Caki2 (cell line): ENCODE measurements at regions not wholly inside any gene's neighbourhood (a gene's known extent, or its start where the extent isn't known, plus 50 kb on each side); places are given as distances from the start of the nearest gene placed in this dataset.
A peak's percentile ranks its signal among the peaks of the same experiment; 100 is the strongest.
"Not testable (repeated sequence)": the region's sequence is repeated elsewhere in the genome, so short reads cannot be mapped to it uniquely, and the experiment has no call there.

Experiments used
- DNase-seq: peaks from one replicate; pipeline ENCODE4 v3.0.0-alpha.2; 2015; ENCODE audit warnings: low read depth
- in situ Hi-C: cut with HindIII; loops from 2 replicates; pipeline ENCODE4 v1.10.0; 2016; ENCODE audit warnings: low sequenced_read_pairs, low pct_unique_long_range_greater_than_20kb, mixed read lengths

- DNase-seq, in situ Hi-C loops: not testable (repeated sequence)
Measured at GRCh38 chr3:125886006-125886405, 83.0 kb upstream of the ROPN1B start.

DNA sequence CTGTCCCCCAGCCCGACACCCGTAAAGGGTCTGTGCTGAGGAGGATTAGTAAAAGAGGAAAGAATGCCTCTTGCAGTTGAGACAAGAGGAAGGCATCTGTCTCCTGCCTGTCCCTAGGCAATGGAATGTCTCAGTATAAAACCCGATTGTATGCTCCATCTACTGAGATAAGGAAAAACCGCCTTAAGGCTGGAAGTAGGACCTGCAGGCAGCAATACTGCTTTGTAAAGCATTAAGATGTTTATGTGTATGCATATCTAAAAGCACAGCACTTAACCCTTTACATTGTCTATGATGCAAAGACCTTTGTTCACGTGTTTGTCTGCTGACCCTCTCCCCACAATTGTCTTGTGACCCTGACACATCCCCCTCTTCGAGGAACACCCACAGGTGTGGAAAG, 69.8 kb upstream of the ROPN1B start:
- in situ Hi-C loops, DNase-seq: not testable (repeated sequence)

GRCh38 chr3:125901473-125901872, 67.5 kb upstream of the ROPN1B start:
- in situ Hi-C loops, DNase-seq: not testable (repeated sequence)

- DNase-seq, in situ Hi-C loops: not testable (repeated sequence)
Measured at GRCh38 chr3:125903780-125904455, 65.1 kb upstream of the ROPN1B start.

DNA sequence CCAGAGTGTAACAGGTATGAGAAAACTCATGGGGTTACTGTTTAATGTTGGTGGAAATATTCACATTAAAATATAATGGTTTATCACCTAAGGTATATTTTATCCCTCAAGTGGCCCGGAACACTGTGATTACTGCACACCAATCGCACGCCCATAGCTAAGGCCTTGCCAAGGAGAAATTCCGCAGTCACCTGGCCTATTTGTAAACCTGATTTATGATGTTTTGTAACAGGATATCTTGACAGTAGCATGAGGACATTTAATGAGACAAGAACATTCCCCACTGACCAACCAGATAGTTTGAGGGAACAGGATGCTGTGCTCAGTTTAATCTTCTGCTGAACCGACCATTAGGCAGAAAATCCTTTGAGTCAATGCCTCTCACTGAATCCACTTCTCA, 61.7 kb upstream of the ROPN1B start:
- in situ Hi-C loops, DNase-seq: not testable (repeated sequence)

- DNase-seq, in situ Hi-C loops: not testable (repeated sequence)
Measured at GRCh38 chr3:125910851-125911250, 58.1 kb upstream of the ROPN1B start.

GRCh38 chr3:125914608-125915436, 54.2 kb upstream of the ROPN1B start:
- in situ Hi-C loops, DNase-seq: not testable (repeated sequence)

GRCh38 chr3:125915437-125915787, 53.6 kb upstream of the ROPN1B start:
- peak; percentile 36 for DNase-seq
- in situ Hi-C loops = not testable (repeated sequence)

GRCh38 chr3:125915792-125916375, 53.1 kb upstream of the ROPN1B start:
- in situ Hi-C loops = not testable (repeated sequence)
- DNase-seq = peak; percentile 97

- peak; percentile 79 for DNase-seq
- in situ Hi-C loops = no loop called here
Measured at GRCh38 chr3:125916376-125916978, 52.5 kb upstream of the ROPN1B start.

DNA sequence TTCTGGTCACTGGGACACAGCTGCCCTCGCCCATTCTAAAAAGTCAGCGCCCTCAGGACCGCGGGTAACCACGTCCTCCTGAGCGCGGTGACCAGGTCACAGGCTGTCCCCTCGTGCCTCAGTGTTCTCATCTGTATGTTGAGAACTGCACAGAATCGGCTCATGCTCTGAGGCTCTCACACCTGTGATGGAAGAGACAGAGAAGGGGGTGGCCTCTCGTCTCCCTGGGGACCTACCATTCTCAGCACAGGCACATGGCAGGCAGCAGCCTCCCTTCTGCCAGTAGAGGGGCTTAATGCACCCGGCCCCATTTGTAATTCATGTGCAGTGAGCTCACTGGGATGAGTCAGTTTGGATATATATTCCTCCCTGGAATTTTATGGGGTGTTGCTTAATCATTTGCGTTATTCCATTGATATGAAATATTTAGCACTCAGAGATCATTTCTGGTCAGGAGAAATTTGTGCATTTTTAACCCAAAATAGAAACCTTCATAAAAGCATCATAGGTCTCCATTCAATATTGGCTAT, 51.9 kb upstream of the ROPN1B start:
- DNase-seq = peak; percentile 51
- in situ Hi-C loops = not testable (repeated sequence)

- DNase-seq, in situ Hi-C loops: not testable (repeated sequence)
Measured at GRCh38 chr3:125918024-125918423, 51.0 kb upstream of the ROPN1B start.

GRCh38 chr3:125918451-125918850, 50.5 kb upstream of the ROPN1B start:
- in situ Hi-C loops, DNase-seq: not testable (repeated sequence)

GRCh38 chr3:125918866-125919265, 50.1 kb upstream of the ROPN1B start:
- in situ Hi-C loops, DNase-seq: not testable (repeated sequence)
